ENCODE measurements at regions not wholly inside any gene's neighbourhood (a gene's known extent, or its start where the extent isn't known, plus 50 kb on each side); places are given as distances from the start of the nearest gene placed in this dataset.

DNA sequence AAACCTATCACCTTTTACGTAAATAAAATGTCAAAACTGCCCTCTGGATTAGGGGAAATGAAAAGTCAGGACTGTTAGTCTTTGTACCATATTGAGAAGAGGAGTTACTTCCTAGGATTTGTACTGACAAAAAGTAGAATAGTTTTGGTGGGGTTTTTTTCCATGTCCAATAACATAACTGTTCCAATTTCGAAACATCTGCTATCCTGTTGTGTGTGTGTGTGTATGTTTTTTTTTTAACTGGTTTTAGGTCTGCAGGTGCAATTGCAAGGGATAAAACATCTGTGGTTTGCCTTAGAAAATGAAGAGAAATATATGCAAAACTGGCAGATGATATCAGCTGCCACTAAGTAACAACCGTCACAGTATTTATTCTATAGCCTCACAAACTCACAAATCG, 506.8 kb downstream of the NFIB start:
- Histone ChIP-seq H3K9me1 (ENCODE audit: control insufficient read depth, extremely low read depth, insufficient read depth, low read length) (no peaks in the 10 kb centered on the region), H3K9ac (ENCODE audit: control insufficient read depth, extremely low read depth, insufficient read depth, low read length) (no peak overlapping the region), H3K9me3 (ENCODE audit: control insufficient read depth, low read depth, low read length) (no peaks in the 10 kb centered on the region), H3K4me3 (ENCODE audit: control insufficient read depth in 2 of 3, extremely low read depth in 1 of 3, insufficient read depth in 2 of 3, low read depth in 1 of 3, low read length in 3 of 3) (no peak overlapping the region), H3K4me2 (ENCODE audit: control insufficient read depth, extremely low read depth, insufficient read depth, low read depth, low read length) (no peak overlapping the region), H3K27ac (ENCODE audit: control insufficient read depth, insufficient read depth, low read length) (no peak overlapping the region), H2AFZ (ENCODE audit: control insufficient read depth, low read length) (no peak overlapping the region), H4K20me1 (ENCODE audit: control insufficient read depth, extremely low read depth, insufficient read depth, low read length) (no peaks in the 10 kb centered on the region), H3K27me3 (ENCODE audit: control insufficient read depth, extremely low read depth, insufficient read depth, low read length) (no peaks in the 10 kb centered on the region), H3K36me3 (ENCODE audit: control insufficient read depth in 2 of 2, extremely low read depth in 1 of 2, insufficient read depth in 2 of 2, low read length in 2 of 2) (no peaks in the 10 kb centered on the region), H3K79me2 (ENCODE audit: control insufficient read depth, insufficient read depth, low read length) (no peaks in the 10 kb centered on the region), H3K4me1 (ENCODE audit: control insufficient read depth, extremely low read depth, insufficient read depth, low read length) (peaks cover 5% of the 10 kb centered on the region)
- no peak for DNase-seq (ENCODE audit: low read depth, low spot score)
- no peak for FAIRE-seq
- dilution Hi-C loops (cut with MboI; ENCODE audit: extremely low pct_ligation_motif_present, low sequenced_read_pairs) = no loop called here
- no peak for TF ChIP-seq EZH2 (IDR thresholded peaks at IDR 0.05; ENCODE audit: low read length)

DNA sequence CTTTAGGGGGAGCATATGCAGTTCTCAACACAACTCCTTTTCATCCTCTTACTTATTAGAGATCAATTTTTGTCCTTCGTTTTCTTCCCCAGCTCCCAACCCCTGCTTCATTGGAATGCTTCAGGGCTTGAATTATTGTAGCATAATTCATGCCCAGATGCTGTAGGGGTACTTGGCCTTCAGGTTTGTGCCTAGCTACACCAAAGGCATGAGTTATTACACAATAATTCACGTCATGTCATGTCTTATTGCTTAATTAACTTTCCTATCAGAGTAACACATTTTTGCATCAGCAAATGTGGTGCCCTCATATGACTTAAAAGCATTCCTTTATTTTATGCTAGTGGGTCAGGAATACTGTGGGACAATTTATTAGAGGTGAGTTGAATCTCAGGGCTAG, 507.2 kb downstream of the NFIB start:
- Histone ChIP-seq H3K4me3 (ENCODE audit: control insufficient read depth in 2 of 3, extremely low read depth in 1 of 3, insufficient read depth in 2 of 3, low read depth in 1 of 3, low read length in 3 of 3) (no peak overlapping the region), H3K9me3 (ENCODE audit: control insufficient read depth, low read depth, low read length) (no peaks in the 10 kb centered on the region), H3K4me2 (ENCODE audit: control insufficient read depth, extremely low read depth, insufficient read depth, low read depth, low read length) (no peak overlapping the region), H3K9ac (ENCODE audit: control insufficient read depth, extremely low read depth, insufficient read depth, low read length) (no peak overlapping the region), H3K79me2 (ENCODE audit: control insufficient read depth, insufficient read depth, low read length) (no peaks in the 10 kb centered on the region), H2AFZ (ENCODE audit: control insufficient read depth, low read length) (no peak overlapping the region), H4K20me1 (ENCODE audit: control insufficient read depth, extremely low read depth, insufficient read depth, low read length) (no peaks in the 10 kb centered on the region), H3K27ac (ENCODE audit: control insufficient read depth, insufficient read depth, low read length) (no peak overlapping the region), H3K9me1 (ENCODE audit: control insufficient read depth, extremely low read depth, insufficient read depth, low read length) (no peaks in the 10 kb centered on the region), H3K4me1 (ENCODE audit: control insufficient read depth, extremely low read depth, insufficient read depth, low read length) (peaks cover 5% of the 10 kb centered on the region), H3K27me3 (ENCODE audit: control insufficient read depth, extremely low read depth, insufficient read depth, low read length) (no peaks in the 10 kb centered on the region), H3K36me3 (ENCODE audit: control insufficient read depth in 2 of 2, extremely low read depth in 1 of 2, insufficient read depth in 2 of 2, low read length in 2 of 2) (no peaks in the 10 kb centered on the region)
- peak; percentile 62 for FAIRE-seq
- TF ChIP-seq EZH2 (IDR thresholded peaks at IDR 0.05; ENCODE audit: low read length) = no peak
- TF ChIP-seq, protein P1, sequence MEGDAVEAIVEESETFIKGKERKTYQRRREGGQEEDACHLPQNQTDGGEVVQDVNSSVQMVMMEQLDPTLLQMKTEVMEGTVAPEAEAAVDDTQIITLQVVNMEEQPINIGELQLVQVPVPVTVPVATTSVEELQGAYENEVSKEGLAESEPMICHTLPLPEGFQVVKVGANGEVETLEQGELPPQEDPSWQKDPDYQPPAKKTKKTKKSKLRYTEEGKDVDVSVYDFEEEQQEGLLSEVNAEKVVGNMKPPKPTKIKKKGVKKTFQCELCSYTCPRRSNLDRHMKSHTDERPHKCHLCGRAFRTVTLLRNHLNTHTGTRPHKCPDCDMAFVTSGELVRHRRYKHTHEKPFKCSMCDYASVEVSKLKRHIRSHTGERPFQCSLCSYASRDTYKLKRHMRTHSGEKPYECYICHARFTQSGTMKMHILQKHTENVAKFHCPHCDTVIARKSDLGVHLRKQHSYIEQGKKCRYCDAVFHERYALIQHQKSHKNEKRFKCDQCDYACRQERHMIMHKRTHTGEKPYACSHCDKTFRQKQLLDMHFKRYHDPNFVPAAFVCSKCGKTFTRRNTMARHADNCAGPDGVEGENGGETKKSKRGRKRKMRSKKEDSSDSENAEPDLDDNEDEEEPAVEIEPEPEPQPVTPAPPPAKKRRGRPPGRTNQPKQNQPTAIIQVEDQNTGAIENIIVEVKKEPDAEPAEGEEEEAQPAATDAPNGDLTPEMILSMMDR (optimal IDR thresholded peaks at IDR 0.05 in 1 of 3, IDR thresholded peaks at IDR 0.05 in 1 of 3, conservative IDR thresholded peaks at IDR 0.05 in 1 of 3; ENCODE audit: extremely low read depth in 1 of 3, insufficient read depth in 2 of 3, low read length in 3 of 3) = no peak
- dilution Hi-C loops (cut with MboI; ENCODE audit: extremely low pct_ligation_motif_present, low sequenced_read_pairs) = no loop called here
- peak; percentile 7 for DNase-seq (ENCODE audit: low read depth, low spot score)

DNA sequence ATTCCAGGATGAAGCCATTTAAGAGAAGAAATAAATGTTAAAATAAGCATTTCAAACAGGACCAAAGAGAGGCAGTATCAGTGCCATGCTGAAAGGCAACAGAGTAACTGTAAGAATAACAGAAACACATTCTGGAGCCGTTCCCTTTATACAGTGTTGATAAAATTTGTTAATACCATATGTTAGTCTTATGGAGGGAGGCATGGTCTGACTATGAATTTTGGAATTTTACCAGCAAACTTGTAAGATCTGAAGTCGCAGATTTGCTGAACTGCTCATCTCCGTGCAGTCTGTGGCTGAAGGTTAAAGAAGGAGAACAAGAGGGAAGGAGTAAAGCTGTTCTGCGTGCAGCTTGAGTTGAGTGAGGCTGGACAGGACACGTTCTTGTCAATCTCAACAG, 508.4 kb downstream of the NFIB start:
- Histone ChIP-seq H3K4me3 (ENCODE audit: control insufficient read depth in 2 of 3, extremely low read depth in 1 of 3, insufficient read depth in 2 of 3, low read depth in 1 of 3, low read length in 3 of 3) (no peak overlapping the region), H3K79me2 (ENCODE audit: control insufficient read depth, insufficient read depth, low read length) (no peaks in the 10 kb centered on the region), H3K27ac (ENCODE audit: control insufficient read depth, insufficient read depth, low read length) (no peak overlapping the region), H3K9ac (ENCODE audit: control insufficient read depth, extremely low read depth, insufficient read depth, low read length) (no peak overlapping the region), H3K4me2 (ENCODE audit: control insufficient read depth, extremely low read depth, insufficient read depth, low read depth, low read length) (no peak overlapping the region), H3K9me1 (ENCODE audit: control insufficient read depth, extremely low read depth, insufficient read depth, low read length) (no peaks in the 10 kb centered on the region), H2AFZ (ENCODE audit: control insufficient read depth, low read length) (no peak overlapping the region), H4K20me1 (ENCODE audit: control insufficient read depth, extremely low read depth, insufficient read depth, low read length) (no peaks in the 10 kb centered on the region), H3K36me3 (ENCODE audit: control insufficient read depth in 2 of 2, extremely low read depth in 1 of 2, insufficient read depth in 2 of 2, low read length in 2 of 2) (no peaks in the 10 kb centered on the region), H3K27me3 (ENCODE audit: control insufficient read depth, extremely low read depth, insufficient read depth, low read length) (no peaks in the 10 kb centered on the region), H3K9me3 (ENCODE audit: control insufficient read depth, low read depth, low read length) (no peaks in the 10 kb centered on the region), H3K4me1 (ENCODE audit: control insufficient read depth, extremely low read depth, insufficient read depth, low read length) (peaks cover 5% of the 10 kb centered on the region)
- no peak for DNase-seq (ENCODE audit: low read depth, low spot score)
- TF ChIP-seq, protein P1 (optimal IDR thresholded peaks at IDR 0.05 in 1 of 3, IDR thresholded peaks at IDR 0.05 in 1 of 3, conservative IDR thresholded peaks at IDR 0.05 in 1 of 3; ENCODE audit: extremely low read depth in 1 of 3, insufficient read depth in 2 of 3, low read length in 3 of 3) = no peak
- no peak for TF ChIP-seq EZH2 (IDR thresholded peaks at IDR 0.05; ENCODE audit: low read length)
- no peak for FAIRE-seq
- dilution Hi-C loops (cut with MboI; ENCODE audit: extremely low pct_ligation_motif_present, low sequenced_read_pairs) = no loop called here

Data from keratinocyte (primary cell).